ENCODE measurements at regions not wholly inside any gene's neighbourhood (a gene's known extent, or its start where the extent isn't known, plus 50 kb on each side); places are given as distances from the start of the nearest gene placed in this dataset.

GRCh38 chr20:60485012-60485760, 527.0 kb downstream of the CDH26 start:
- no peak for DNase-seq (ENCODE audit: insufficient read length, low spot score)
- no peak for TF ChIP-seq POU2F2 (IDR thresholded peaks at IDR 0.05; ENCODE audit: low read depth, low read length)
- TF ChIP-seq PAX5 (IDR thresholded peaks at IDR 0.05; ENCODE audit: insufficient read depth, low read length, severe bottlenecking): no peak
- no peak for TF ChIP-seq POLR2AphosphoS5 (IDR thresholded peaks at IDR 0.05; ENCODE audit: low read depth, low read length)
- TF ChIP-seq SPI1 (IDR thresholded peaks at IDR 0.05; ENCODE audit: low read depth, low read length): no peak
- TF ChIP-seq POLR2A (IDR thresholded peaks at IDR 0.05; ENCODE audit: low read depth, low read length): no peak
- no peak for TF ChIP-seq TAF1 (IDR thresholded peaks at IDR 0.05; ENCODE audit: low read depth, low read length)
- FAIRE-seq: no peak

GRCh38 chr20:60486315-60486714, 528.1 kb downstream of the CDH26 start:
- no peak for TF ChIP-seq POLR2A (IDR thresholded peaks at IDR 0.05; ENCODE audit: low read depth, low read length)
- no peak for TF ChIP-seq POU2F2 (IDR thresholded peaks at IDR 0.05; ENCODE audit: low read depth, low read length)
- TF ChIP-seq TAF1 (IDR thresholded peaks at IDR 0.05; ENCODE audit: low read depth, low read length): no peak
- no peak for TF ChIP-seq PAX5 (IDR thresholded peaks at IDR 0.05; ENCODE audit: insufficient read depth, low read length, severe bottlenecking)
- no peak for TF ChIP-seq POLR2AphosphoS5 (IDR thresholded peaks at IDR 0.05; ENCODE audit: low read depth, low read length)
- TF ChIP-seq SPI1 (IDR thresholded peaks at IDR 0.05; ENCODE audit: low read depth, low read length): no peak
- no peak for FAIRE-seq
- no peak for DNase-seq (ENCODE audit: insufficient read length, low spot score)

GRCh38 chr20:60486937-60487336, 528.7 kb downstream of the CDH26 start:
- no peak for DNase-seq (ENCODE audit: insufficient read length, low spot score)
- no peak for FAIRE-seq
- TF ChIP-seq POLR2AphosphoS5 (IDR thresholded peaks at IDR 0.05; ENCODE audit: low read depth, low read length) (no peak), TAF1 (IDR thresholded peaks at IDR 0.05; ENCODE audit: low read depth, low read length) (no peak), POLR2A (IDR thresholded peaks at IDR 0.05; ENCODE audit: low read depth, low read length) (no peak), PAX5 (IDR thresholded peaks at IDR 0.05; ENCODE audit: insufficient read depth, low read length, severe bottlenecking) (no peak), SPI1 (IDR thresholded peaks at IDR 0.05; ENCODE audit: low read depth, low read length) (no peak), POU2F2 (IDR thresholded peaks at IDR 0.05; ENCODE audit: low read depth, low read length) (no peak)

GRCh38 chr20:60490217-60491050, 532.2 kb downstream of the CDH26 start:
- TF ChIP-seq POLR2AphosphoS5 (IDR thresholded peaks at IDR 0.05; ENCODE audit: low read depth, low read length): no peak
- no peak for TF ChIP-seq POLR2A (IDR thresholded peaks at IDR 0.05; ENCODE audit: low read depth, low read length)
- no peak for TF ChIP-seq SPI1 (IDR thresholded peaks at IDR 0.05; ENCODE audit: low read depth, low read length)
- no peak for TF ChIP-seq PAX5 (IDR thresholded peaks at IDR 0.05; ENCODE audit: insufficient read depth, low read length, severe bottlenecking)
- TF ChIP-seq POU2F2 (IDR thresholded peaks at IDR 0.05; ENCODE audit: low read depth, low read length): no peak
- TF ChIP-seq TAF1 (IDR thresholded peaks at IDR 0.05; ENCODE audit: low read depth, low read length): no peak
- FAIRE-seq (no peak), DNase-seq (ENCODE audit: insufficient read length, low spot score) (no peak)

GRCh38 chr20:60491051-60491581, 532.9 kb downstream of the CDH26 start:
- FAIRE-seq (no peak), DNase-seq (ENCODE audit: insufficient read length, low spot score) (no peak)
- TF ChIP-seq SPI1 (IDR thresholded peaks at IDR 0.05; ENCODE audit: low read depth, low read length) (no peak), PAX5 (IDR thresholded peaks at IDR 0.05; ENCODE audit: insufficient read depth, low read length, severe bottlenecking) (no peak), POLR2AphosphoS5 (IDR thresholded peaks at IDR 0.05; ENCODE audit: low read depth, low read length) (no peak), POU2F2 (IDR thresholded peaks at IDR 0.05; ENCODE audit: low read depth, low read length) (no peak), POLR2A (IDR thresholded peaks at IDR 0.05; ENCODE audit: low read depth, low read length) (no peak), TAF1 (IDR thresholded peaks at IDR 0.05; ENCODE audit: low read depth, low read length) (no peak)

- no peak for TF ChIP-seq PAX5 (IDR thresholded peaks at IDR 0.05; ENCODE audit: insufficient read depth, low read length, severe bottlenecking)
- TF ChIP-seq POU2F2 (IDR thresholded peaks at IDR 0.05; ENCODE audit: low read depth, low read length): no peak
- TF ChIP-seq POLR2A (IDR thresholded peaks at IDR 0.05; ENCODE audit: low read depth, low read length): no peak
- no peak for TF ChIP-seq SPI1 (IDR thresholded peaks at IDR 0.05; ENCODE audit: low read depth, low read length)
- FAIRE-seq: no peak
- DNase-seq (ENCODE audit: insufficient read length, low spot score): no peak
Observed at GRCh38 chr20:60494476-60494875, 536.3 kb downstream of the CDH26 start.

- TF ChIP-seq POLR2AphosphoS5 (IDR thresholded peaks at IDR 0.05; ENCODE audit: low read depth, low read length) (no peak), POU2F2 (IDR thresholded peaks at IDR 0.05; ENCODE audit: low read depth, low read length) (no peak), SPI1 (IDR thresholded peaks at IDR 0.05; ENCODE audit: low read depth, low read length) (no peak), TAF1 (IDR thresholded peaks at IDR 0.05; ENCODE audit: low read depth, low read length) (no peak), PAX5 (IDR thresholded peaks at IDR 0.05; ENCODE audit: insufficient read depth, low read length, severe bottlenecking) (no peak), POLR2A (IDR thresholded peaks at IDR 0.05; ENCODE audit: low read depth, low read length) (no peak)
- DNase-seq (ENCODE audit: insufficient read length, low spot score) (no peak), FAIRE-seq (no peak)
Observed at GRCh38 chr20:60497298-60498035, 539.2 kb downstream of the CDH26 start.

GRCh38 chr20:60500038-60500701, 541.9 kb downstream of the CDH26 start:
- DNase-seq (ENCODE audit: insufficient read length, low spot score) (no peak), FAIRE-seq (no peak)
- TF ChIP-seq TAF1 (IDR thresholded peaks at IDR 0.05; ENCODE audit: low read depth, low read length): no peak
- no peak for TF ChIP-seq PAX5 (IDR thresholded peaks at IDR 0.05; ENCODE audit: insufficient read depth, low read length, severe bottlenecking)
- TF ChIP-seq SPI1 (IDR thresholded peaks at IDR 0.05; ENCODE audit: low read depth, low read length): no peak
- TF ChIP-seq POU2F2 (IDR thresholded peaks at IDR 0.05; ENCODE audit: low read depth, low read length): no peak
- no peak for TF ChIP-seq POLR2AphosphoS5 (IDR thresholded peaks at IDR 0.05; ENCODE audit: low read depth, low read length)
- no peak for TF ChIP-seq POLR2A (IDR thresholded peaks at IDR 0.05; ENCODE audit: low read depth, low read length)

Measured in GM12891 (cell line).